ENCODE measurements at regions not wholly inside any gene's neighbourhood (a gene's known extent, or its start where the extent isn't known, plus 50 kb on each side); places are given as distances from the start of the nearest gene placed in this dataset.

DNA sequence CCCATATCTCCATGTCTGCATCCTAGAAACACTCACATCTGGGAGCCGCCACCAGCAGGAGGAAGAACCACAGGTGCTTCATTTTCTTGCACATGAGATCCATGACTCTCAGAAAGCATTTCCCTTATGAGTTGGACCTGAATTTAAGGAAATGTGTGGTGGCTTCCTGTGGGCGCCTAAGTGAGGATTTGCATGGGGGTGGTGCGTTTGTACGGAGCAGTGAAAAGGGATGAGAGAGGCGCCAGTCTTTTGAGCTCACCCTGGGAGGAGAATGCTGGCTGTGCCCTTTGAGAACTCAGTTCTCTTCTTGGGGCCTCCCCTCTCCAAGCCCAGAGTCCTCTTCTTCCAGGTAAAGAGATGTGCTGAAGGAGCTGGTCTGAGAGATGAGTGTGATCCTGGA lies 895.7 kb downstream of the TMEM121 start:
- no peak for TF ChIP-seq POLR2A (IDR thresholded peaks at IDR 0.05)
- TF ChIP-seq, protein P1, sequence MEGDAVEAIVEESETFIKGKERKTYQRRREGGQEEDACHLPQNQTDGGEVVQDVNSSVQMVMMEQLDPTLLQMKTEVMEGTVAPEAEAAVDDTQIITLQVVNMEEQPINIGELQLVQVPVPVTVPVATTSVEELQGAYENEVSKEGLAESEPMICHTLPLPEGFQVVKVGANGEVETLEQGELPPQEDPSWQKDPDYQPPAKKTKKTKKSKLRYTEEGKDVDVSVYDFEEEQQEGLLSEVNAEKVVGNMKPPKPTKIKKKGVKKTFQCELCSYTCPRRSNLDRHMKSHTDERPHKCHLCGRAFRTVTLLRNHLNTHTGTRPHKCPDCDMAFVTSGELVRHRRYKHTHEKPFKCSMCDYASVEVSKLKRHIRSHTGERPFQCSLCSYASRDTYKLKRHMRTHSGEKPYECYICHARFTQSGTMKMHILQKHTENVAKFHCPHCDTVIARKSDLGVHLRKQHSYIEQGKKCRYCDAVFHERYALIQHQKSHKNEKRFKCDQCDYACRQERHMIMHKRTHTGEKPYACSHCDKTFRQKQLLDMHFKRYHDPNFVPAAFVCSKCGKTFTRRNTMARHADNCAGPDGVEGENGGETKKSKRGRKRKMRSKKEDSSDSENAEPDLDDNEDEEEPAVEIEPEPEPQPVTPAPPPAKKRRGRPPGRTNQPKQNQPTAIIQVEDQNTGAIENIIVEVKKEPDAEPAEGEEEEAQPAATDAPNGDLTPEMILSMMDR (IDR thresholded peaks at IDR 0.05): no peak
